ENCODE measurements at regions not wholly inside any gene's neighbourhood (a gene's known extent, or its start where the extent isn't known, plus 50 kb on each side); places are given as distances from the start of the nearest gene placed in this dataset.

DNA sequence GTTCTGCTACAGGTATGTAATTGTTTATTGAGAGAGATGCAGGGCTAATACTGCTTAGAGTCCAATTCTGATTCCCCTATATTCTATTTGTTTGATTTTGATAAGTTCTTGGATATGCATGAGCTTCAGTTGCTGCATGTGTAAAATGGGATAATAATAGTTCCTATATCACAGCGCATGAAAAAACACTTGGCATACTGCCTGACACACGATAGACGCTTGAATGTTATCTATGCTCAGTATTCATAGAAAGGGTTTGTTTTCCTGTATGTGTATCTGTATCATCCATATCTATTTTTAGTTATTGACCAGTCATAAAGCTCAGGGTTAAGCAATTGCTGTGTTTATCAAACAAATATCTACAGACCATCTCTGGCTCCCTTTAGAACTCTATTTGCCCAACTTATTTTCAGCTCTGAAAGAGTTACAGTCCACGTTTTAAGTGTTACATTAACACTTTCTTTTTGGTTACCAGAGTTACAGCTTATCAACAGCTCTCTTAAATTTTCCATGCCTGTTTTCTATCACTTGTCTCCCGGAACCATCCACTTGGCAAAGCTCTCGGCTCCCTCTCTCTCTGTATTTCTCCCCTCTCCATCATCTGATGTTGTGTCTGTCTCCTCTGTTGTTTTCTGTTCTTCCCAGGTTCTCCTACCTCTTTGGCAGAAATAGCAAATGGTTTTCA, 334.8 kb downstream of the CBLN1 start:
- 27 to 32% (median 29%) methylated on average over 6 of the region's 6 CpGs for WGBS, 4 donors
- no peaks in the 10 kb centered on the region for H3K9me3 ChIP-seq (replicated peaks in 1 of 3)
- no peak overlapping the region for H3K4me3 ChIP-seq
- no peaks in the 10 kb centered on the region for H3K4me1 ChIP-seq (replicated peaks in 1 of 2)
- no peak for DNase-seq
- H3K36me3 ChIP-seq (replicated peaks in 1 of 2), result no peaks in the 10 kb centered on the region
- intact Hi-C loops (cut with DNase I), result no loop called here
- no peak for TF ChIP-seq POLR2A (IDR thresholded peaks at IDR 0.05)
- TF ChIP-seq, protein P1, sequence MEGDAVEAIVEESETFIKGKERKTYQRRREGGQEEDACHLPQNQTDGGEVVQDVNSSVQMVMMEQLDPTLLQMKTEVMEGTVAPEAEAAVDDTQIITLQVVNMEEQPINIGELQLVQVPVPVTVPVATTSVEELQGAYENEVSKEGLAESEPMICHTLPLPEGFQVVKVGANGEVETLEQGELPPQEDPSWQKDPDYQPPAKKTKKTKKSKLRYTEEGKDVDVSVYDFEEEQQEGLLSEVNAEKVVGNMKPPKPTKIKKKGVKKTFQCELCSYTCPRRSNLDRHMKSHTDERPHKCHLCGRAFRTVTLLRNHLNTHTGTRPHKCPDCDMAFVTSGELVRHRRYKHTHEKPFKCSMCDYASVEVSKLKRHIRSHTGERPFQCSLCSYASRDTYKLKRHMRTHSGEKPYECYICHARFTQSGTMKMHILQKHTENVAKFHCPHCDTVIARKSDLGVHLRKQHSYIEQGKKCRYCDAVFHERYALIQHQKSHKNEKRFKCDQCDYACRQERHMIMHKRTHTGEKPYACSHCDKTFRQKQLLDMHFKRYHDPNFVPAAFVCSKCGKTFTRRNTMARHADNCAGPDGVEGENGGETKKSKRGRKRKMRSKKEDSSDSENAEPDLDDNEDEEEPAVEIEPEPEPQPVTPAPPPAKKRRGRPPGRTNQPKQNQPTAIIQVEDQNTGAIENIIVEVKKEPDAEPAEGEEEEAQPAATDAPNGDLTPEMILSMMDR (IDR thresholded peaks at IDR 0.05), result no peak
- H3K27me3 ChIP-seq, result no peaks in the 10 kb centered on the region
- no peak overlapping the region for H3K27ac ChIP-seq

GRCh38 chr16:48942996-48943395, 333.0 kb upstream of the N4BP1 start:
- no peak overlapping the region for H3K27ac ChIP-seq
- TF ChIP-seq, protein P1 (IDR thresholded peaks at IDR 0.05), result no peak
- no peaks in the 10 kb centered on the region for H3K4me1 ChIP-seq (replicated peaks in 1 of 2)
- no peaks in the 10 kb centered on the region for H3K27me3 ChIP-seq
- no peaks in the 10 kb centered on the region for H3K36me3 ChIP-seq (replicated peaks in 1 of 2)
- DNase-seq, result no peak
- WGBS, 4 donors, result 54 to 66% (median 59%) methylated on average over 3 of the region's 3 CpGs
- H3K9me3 ChIP-seq (replicated peaks in 1 of 3), result no peaks in the 10 kb centered on the region
- intact Hi-C loops (cut with DNase I), result no loop called here
- no peak overlapping the region for H3K4me3 ChIP-seq

DNA sequence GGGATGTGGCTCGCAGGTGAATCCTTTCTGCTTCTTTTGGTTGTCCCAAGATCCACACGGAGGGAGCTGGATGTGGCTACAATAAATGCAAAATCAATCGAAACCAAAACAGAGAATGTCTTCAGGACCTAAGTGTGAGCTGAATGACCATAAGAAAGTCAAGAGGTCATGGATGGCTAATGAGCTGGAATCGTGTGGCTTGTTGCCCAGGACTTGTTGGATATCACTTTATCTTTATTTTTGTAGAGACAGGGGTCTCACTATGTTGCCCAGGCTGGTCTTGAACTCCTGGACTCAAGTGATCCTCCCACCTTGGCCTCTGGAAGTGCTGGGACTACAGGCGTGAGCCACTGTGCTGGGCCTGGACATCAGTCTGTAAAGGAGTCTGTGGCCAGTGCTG, 326.8 kb upstream of the N4BP1 start:
- no peaks in the 10 kb centered on the region for H3K36me3 ChIP-seq (replicated peaks in 1 of 2)
- intact Hi-C loops (cut with DNase I), result no loop called here
- no peaks in the 10 kb centered on the region for H3K27me3 ChIP-seq
- no peak overlapping the region for H3K4me3 ChIP-seq
- no peaks in the 10 kb centered on the region for H3K9me3 ChIP-seq (replicated peaks in 1 of 3)
- no peak for TF ChIP-seq POLR2A (IDR thresholded peaks at IDR 0.05)
- TF ChIP-seq, protein P1 (IDR thresholded peaks at IDR 0.05), result no peak
- 72 to 79% (median 78%) methylated on average over 5 of the region's 5 CpGs for WGBS, 4 donors
- H3K27ac ChIP-seq, result no peak overlapping the region
- H3K4me1 ChIP-seq (replicated peaks in 1 of 2), result no peaks in the 10 kb centered on the region
- no peak for DNase-seq

GRCh38 chr16:48932216-48932855, 322.4 kb upstream of the N4BP1 start:
- TF ChIP-seq, protein P1 (IDR thresholded peaks at IDR 0.05), result no peak
- TF ChIP-seq POLR2A (IDR thresholded peaks at IDR 0.05), result no peak
- H3K27me3 ChIP-seq, result no peaks in the 10 kb centered on the region
- no peaks in the 10 kb centered on the region for H3K36me3 ChIP-seq (replicated peaks in 1 of 2)
- H3K4me1 ChIP-seq (replicated peaks in 1 of 2), result no peaks in the 10 kb centered on the region
- intact Hi-C loops (cut with DNase I), result no loop called here
- no peak for DNase-seq
- H3K9me3 ChIP-seq (replicated peaks in 1 of 3), result no peaks in the 10 kb centered on the region
- H3K4me3 ChIP-seq, result no peak overlapping the region
- WGBS, 4 donors, result 66 to 80% (median 74%) methylated on average over 9 of the region's 9 CpGs
- H3K27ac ChIP-seq, result no peak overlapping the region
